Spinal cord (tissue), 9 donors: ENCODE measurements at regions not wholly inside any gene's neighbourhood (a gene's known extent, or its start where the extent isn't known, plus 50 kb on each side); places are given as distances from the start of the nearest gene placed in this dataset.

Experiments
- DNase-seq, 6 donors: peaks; one replicate each; pipeline versions ENCODE4 v3.0.0 to v3.0.0-alpha.2; 2013 to 2015; ENCODE audit warnings: low spot score in 6 of 6, low read depth in 4 of 6
- H3K27ac ChIP-seq: one replicate; pipeline ENCODE4 v1.5.1; 2013; ENCODE audit warnings: low read depth, low read length, control low read depth
- H3K27me3 ChIP-seq: one replicate; pipeline ENCODE4 v1.6.1; 2013; ENCODE audit warnings: low read length; ENCODE audit not compliant: control insufficient read depth, insufficient read depth
- H3K36me3 ChIP-seq: one replicate; pipeline ENCODE4 v1.6.1; 2013; ENCODE audit warnings: low read length; ENCODE audit not compliant: control insufficient read depth, insufficient read depth
- H3K4me1 ChIP-seq: one replicate; pipeline ENCODE4 v1.6.1; 2013; ENCODE audit warnings: low read length; ENCODE audit not compliant: control insufficient read depth, insufficient read depth
- H3K4me3 ChIP-seq: one replicate; pipeline ENCODE4 v1.5.1; 2013; ENCODE audit warnings: low read depth, low read length, control low read depth
- H3K9me3 ChIP-seq: one replicate; pipeline ENCODE4 v1.6.1; 2013; ENCODE audit warnings: low read length; ENCODE audit not compliant: control insufficient read depth, insufficient read depth
- WGBS: methylation state at CpG from one replicate; pipeline ENCODE4 v1.1.5; 2013; ENCODE audit warnings: missing lambda C conversion rate; ENCODE audit not compliant: insufficient coverage; 5-methylcytosine and 5-hydroxymethylcytosine counted together
- donor health status: healthy.

DNA sequence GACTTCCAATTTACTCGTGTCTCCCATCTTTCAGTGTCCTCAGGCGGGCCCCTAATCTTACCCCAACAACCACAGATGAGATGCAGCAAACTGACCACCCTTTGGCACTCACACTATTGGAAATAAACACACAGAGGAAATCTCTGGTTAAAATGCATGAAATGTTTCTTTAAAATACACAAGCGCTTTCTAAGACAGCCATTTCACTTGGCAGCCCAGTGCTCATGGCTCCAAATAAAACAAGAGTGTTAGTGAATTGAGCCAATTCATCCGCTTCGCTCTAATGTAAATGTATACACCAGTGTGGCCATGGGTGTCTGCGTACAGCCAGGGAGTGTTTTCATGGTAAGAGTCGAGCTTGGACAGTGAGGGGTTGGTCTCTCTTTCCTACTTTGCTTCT, 282.9 kb downstream of the CLIC5 start:
- WGBS: 16% methylated on average over 6 of the region's 7 CpGs
- Histone ChIP-seq H3K4me3 (no peak overlapping the region), H3K27me3 (no peaks in the 10 kb centered on the region), H3K36me3 (no peaks in the 10 kb centered on the region), H3K9me3 (no peaks in the 10 kb centered on the region), H3K27ac (no peak overlapping the region), H3K4me1 (no peaks in the 10 kb centered on the region)
- peak in 2 of 6 donors; percentile 31 to 59 for DNase-seq

DNA sequence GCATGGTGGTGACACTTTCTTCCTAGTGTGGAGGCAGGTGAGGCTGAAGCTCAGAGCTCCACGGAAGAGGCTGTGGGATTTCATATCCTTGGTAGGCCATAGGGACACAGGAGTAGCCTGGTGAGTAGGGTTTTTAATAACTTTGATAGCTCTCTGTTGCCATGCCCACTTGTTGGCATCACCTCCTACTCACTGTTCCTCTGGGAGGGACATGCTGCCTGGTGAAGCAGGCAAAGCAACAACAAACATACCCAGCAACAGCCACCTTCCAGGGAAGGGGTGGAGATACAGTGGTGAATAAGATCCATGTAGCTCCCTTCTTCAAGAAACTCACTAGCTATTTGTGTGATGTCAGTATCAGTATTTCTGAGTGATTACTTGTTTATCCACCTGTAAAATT, 285.4 kb downstream of the CLIC5 start:
- Histone ChIP-seq H3K9me3 (no peaks in the 10 kb centered on the region), H3K27ac (no peak overlapping the region), H3K27me3 (no peaks in the 10 kb centered on the region), H3K4me3 (no peak overlapping the region), H3K36me3 (no peaks in the 10 kb centered on the region), H3K4me1 (no peaks in the 10 kb centered on the region)
- WGBS: no CpG with 5 or more reads among the region's 1 CpG
- DNase-seq: no peak

DNA sequence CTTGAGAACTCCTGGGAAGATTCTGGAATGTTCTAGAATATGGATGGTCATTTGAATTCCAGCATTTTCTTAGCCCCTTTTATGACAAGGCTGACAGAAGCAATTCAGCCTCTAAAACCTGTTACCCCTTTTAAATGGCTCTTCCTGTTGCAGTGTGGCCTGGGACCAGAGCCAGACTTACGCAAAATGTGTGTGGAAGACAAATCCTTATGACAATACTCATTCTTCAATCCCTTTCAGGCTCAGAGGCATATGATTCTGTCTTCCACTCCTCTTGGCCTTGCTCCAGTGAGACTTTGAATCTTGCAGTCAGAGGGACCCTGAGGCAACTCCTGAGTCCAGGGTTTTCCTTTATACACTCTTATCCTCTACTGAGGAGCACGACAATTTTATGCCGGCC, 287.0 kb downstream of the CLIC5 start:
- H3K27ac ChIP-seq: no peak overlapping the region
- H3K36me3 ChIP-seq: no peaks in the 10 kb centered on the region
- no peaks in the 10 kb centered on the region for H3K4me1 ChIP-seq
- no peaks in the 10 kb centered on the region for H3K27me3 ChIP-seq
- no peaks in the 10 kb centered on the region for H3K9me3 ChIP-seq
- DNase-seq: peak in 2 of 6 donors; percentile 38 to 70
- no peak overlapping the region for H3K4me3 ChIP-seq
- no CpG with 5 or more reads among the region's 3 CpGs for WGBS

DNA sequence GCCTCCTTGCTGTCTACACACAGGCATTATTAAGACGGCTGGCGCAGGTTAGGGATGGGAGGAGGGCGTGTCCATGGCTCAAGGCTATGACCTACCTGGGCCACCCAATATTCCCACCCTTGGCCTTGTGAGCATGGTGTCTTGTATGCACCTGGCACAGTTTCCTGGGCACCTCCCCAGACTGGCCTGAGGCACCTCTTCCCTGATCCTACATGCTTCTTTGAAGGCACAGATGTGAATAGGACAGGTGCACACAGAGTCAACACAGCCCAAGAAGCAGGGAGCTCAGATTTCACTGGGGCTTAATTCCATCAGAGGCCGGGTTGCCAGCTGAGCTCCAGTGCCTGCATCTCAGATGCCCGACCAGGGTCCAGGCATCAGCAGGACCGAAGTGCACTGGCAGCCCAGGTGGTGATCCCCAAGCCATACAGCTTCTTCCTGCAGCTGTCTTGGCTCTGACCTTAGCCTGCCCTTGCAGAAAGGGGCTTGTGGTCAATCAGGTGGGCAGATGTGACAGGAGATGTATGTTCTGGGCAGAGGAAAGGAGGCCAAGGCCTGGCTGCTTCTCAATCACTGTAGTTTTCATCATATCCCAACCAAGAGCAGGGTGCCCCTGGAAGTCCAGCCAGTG, 287.7 kb downstream of the CLIC5 start:
- Histone ChIP-seq H3K4me3 (no peak overlapping the region), H3K9me3 (no peaks in the 10 kb centered on the region), H3K27ac (no peak overlapping the region), H3K4me1 (no peaks in the 10 kb centered on the region), H3K27me3 (no peaks in the 10 kb centered on the region), H3K36me3 (no peaks in the 10 kb centered on the region)
- WGBS: 92% methylated on average over 4 of the region's 6 CpGs
- DNase-seq: no peak

DNA sequence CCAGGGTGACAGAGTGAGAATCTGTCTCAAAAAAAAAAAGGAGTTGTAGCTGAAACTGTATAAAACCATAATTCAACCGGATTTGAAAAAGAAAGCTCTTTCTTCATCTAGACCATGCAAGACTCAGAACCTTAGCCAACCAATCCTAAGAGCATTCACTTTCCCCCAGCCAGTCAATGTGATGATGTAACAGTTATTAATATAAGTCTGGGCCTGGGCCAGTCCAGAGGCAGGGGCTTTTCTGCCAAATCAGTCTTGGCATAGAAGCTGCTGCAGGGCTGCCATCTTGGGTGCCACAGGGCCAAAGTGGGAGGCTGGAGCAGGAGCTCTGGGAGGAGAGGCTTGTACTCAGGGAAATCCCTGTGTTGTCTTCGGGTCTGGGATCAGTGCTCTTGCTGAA, 288.4 kb downstream of the CLIC5 start:
- DNase-seq: no peak
- no CpG with 5 or more reads among the region's 2 CpGs for WGBS
- H3K27me3 ChIP-seq: no peaks in the 10 kb centered on the region
- no peak overlapping the region for H3K4me3 ChIP-seq
- no peaks in the 10 kb centered on the region for H3K36me3 ChIP-seq
- H3K4me1 ChIP-seq: no peaks in the 10 kb centered on the region
- no peaks in the 10 kb centered on the region for H3K9me3 ChIP-seq
- no peak overlapping the region for H3K27ac ChIP-seq

DNA sequence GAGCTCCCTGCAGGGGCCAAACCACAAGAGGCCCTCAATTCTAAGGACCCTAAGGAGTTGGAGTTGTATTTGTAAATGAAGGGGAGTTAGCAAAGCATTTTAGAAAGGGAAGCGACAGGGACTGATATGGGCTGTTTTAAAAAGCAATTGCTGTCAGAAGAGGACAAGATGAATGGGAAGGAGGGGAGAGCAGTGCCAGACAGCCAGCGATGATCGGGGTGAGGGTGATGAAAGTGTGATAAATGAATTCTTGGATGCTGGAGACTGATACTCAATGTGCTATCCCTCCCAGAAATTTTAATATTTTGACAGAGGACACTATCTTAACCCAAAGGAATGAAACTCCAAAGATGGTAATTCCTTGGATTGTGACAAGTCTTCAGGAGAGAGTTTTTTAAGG, 289.2 kb downstream of the CLIC5 start:
- no peak for DNase-seq
- Histone ChIP-seq H3K27me3 (no peaks in the 10 kb centered on the region), H3K9me3 (no peaks in the 10 kb centered on the region), H3K4me3 (no peak overlapping the region), H3K27ac (no peak overlapping the region), H3K4me1 (no peaks in the 10 kb centered on the region), H3K36me3 (no peaks in the 10 kb centered on the region)
- WGBS: 80% methylated on average over 2 of the region's 3 CpGs

DNA sequence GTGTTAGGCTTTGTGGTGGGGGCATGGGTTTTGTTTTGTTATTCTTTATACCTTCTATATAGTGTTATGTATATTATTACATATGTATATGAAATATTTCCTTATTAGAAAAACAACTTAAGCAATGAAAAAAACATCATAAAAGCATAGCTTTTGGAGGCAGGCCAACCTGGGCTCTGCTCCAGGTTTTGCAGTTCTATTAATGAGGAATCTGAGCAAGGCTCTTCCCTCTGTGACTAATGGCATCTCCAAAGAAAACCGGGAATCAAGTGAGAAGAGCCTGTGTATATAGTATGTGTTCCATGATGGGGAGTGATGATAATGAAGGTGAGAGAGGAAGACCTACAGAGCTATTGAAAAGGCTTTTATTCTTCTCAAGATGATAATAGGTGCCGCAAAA, 291.1 kb downstream of the CLIC5 start:
- no peaks in the 10 kb centered on the region for H3K9me3 ChIP-seq
- H3K4me1 ChIP-seq: no peaks in the 10 kb centered on the region
- peak in 2 of 6 donors; percentile 58 to 64 for DNase-seq
- peaks cover 4% of the 10 kb centered on the region for H3K27me3 ChIP-seq
- no peaks in the 10 kb centered on the region for H3K36me3 ChIP-seq
- WGBS: 56% methylated on average over 2 of the region's 2 CpGs
- no peak overlapping the region for H3K4me3 ChIP-seq
- no peak overlapping the region for H3K27ac ChIP-seq

DNA sequence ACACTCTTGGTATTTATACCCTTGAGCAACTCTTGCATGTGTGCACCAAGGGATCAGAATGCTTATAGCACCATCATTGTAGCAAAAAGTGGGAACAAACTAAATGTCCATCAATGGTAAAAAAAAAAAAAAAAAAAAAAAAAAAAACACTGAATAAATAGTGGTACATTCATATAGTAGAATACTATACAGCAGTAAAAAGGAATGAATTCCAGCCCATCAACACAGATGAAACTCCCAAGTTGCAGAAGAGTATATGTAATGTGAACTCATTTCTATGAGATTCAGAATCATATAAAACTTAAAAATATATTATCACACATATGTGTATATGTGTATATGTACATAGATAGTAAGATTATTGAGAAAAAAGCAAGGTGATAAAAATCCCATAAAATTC, 291.6 kb downstream of the CLIC5 start:
- Histone ChIP-seq H3K4me1 (no peaks in the 10 kb centered on the region), H3K9me3 (no peaks in the 10 kb centered on the region), H3K4me3 (no peak overlapping the region), H3K27ac (no peak overlapping the region), H3K36me3 (no peaks in the 10 kb centered on the region), H3K27me3 (peaks cover 4% of the 10 kb centered on the region)
- DNase-seq: no peak

DNA sequence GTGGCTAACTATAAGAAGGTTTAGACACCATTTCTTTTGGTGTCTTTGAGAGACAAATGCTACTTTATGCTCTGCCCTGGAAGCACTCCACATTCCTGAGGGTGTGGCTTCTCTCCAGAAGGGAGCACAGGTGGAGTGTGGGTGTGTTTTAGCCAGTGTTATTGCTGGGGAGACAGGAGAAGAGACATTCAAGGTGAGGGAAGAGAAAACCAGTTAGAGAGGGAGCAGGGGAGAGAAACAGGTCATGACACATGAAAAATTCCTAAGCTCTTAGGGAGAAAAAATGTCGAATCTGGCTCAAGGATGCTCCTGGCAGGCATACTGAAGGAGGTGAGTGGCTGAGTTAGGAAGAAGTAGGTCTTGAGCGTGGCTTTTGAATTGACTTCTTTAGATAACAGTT, 292.8 kb downstream of the CLIC5 start:
- Histone ChIP-seq H3K36me3 (no peaks in the 10 kb centered on the region), H3K4me3 (no peak overlapping the region), H3K4me1 (no peaks in the 10 kb centered on the region), H3K27me3 (peaks cover 4% of the 10 kb centered on the region), H3K27ac (no peak overlapping the region), H3K9me3 (no peaks in the 10 kb centered on the region)
- no peak for DNase-seq
- 88% methylated on average over 1 of the region's 2 CpGs for WGBS

DNA sequence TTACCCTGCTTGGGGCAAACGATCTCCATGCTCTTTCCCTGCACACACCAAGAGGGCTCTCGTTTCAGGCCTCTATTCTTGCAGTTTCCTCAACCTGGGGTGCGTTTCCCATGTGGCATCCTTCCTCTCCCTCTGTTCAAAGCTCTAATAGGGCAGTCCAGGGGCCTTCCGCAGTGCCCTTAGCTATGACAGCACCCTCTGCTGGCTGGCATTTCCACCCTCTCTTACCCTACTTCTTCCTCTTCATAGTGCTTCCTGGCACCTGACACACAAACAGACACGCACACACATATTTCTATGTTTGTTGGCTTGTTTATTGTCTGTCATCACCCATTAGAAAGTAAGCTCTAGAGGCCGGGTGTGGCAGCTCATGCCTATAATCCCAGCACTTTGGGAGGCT, 294.0 kb downstream of the CLIC5 start:
- Histone ChIP-seq H3K27ac (no peak overlapping the region), H3K4me1 (no peaks in the 10 kb centered on the region), H3K4me3 (no peak overlapping the region), H3K36me3 (no peaks in the 10 kb centered on the region), H3K27me3 (peaks cover 4% of the 10 kb centered on the region), H3K9me3 (no peaks in the 10 kb centered on the region)
- 88% methylated on average over 5 of the region's 6 CpGs for WGBS
- no peak for DNase-seq
